Fibroblast of lung (primary cell): ENCODE measurements at regions not wholly inside any gene's neighbourhood (a gene's known extent, or its start where the extent isn't known, plus 50 kb on each side); places are given as distances from the start of the nearest gene placed in this dataset.

Experiments used
- CTCF ChIP-seq, 2 donors: IDR thresholded peaks in 1 of 2; conservative IDR thresholded peaks in 1 of 2; 1 replicate in 1 of 2; 2 replicates in 1 of 2; pipeline ENCODE4 v1.5.1; 2011 to 2012; ENCODE audit warnings: low read length in 2 of 2, control low read depth in 1 of 2, inconsistent platforms in 1 of 2, low read depth in 1 of 2, mild to moderate bottlenecking in 1 of 2
- EZH2 ChIP-seq: IDR thresholded peaks from 2 replicates; pipeline ENCODE4 v1.5.1; 2012; ENCODE audit warnings: low read length, control low read depth, mild to moderate bottlenecking; ENCODE audit errors: missing control alignments

- no peak for TF ChIP-seq CTCF (conservative IDR thresholded peaks at IDR 0.05 in 1 of 2, IDR thresholded peaks at IDR 0.05 in 1 of 2; ENCODE audit: low read depth in 1 of 2, low read length in 2 of 2)
- no peak for TF ChIP-seq EZH2
Observed at GRCh38 chr20:40894237-40894630, 134.4 kb upstream of the TOP1 start.
